ENCODE measurements at regions not wholly inside any gene's neighbourhood (a gene's known extent, or its start where the extent isn't known, plus 50 kb on each side); places are given as distances from the start of the nearest gene placed in this dataset.

- DNase-seq (no peak), ATAC-seq (peak; percentile 6)
- no peak overlapping the region for H3K4me3 ChIP-seq
- H3K9me3 ChIP-seq: no peaks in the 10 kb centered on the region
- intact Hi-C loops (cut with DNase I): no loop called here
- no peak for TF ChIP-seq POLR2A (IDR thresholded peaks at IDR 0.05)
- TF ChIP-seq CTCF (IDR thresholded peaks at IDR 0.05): no peak
- 64 to 67% methylated on average over 2 of the region's 2 CpGs for WGBS, 2 donors
- peak overlapping the region in 3 of 4 donors; percentile 31 to 77 (median 64) for H3K27ac ChIP-seq
- no peaks in the 10 kb centered on the region for H3K27me3 ChIP-seq
- H3K4me1 ChIP-seq: peaks cover 32% of the 10 kb centered on the region
- H3K36me3 ChIP-seq (replicated peaks in 1 of 2; ENCODE audit: insufficient read depth in 1 of 2, low read depth in 2 of 2): no peaks in the 10 kb centered on the region
Observed at GRCh38 chr2:220276741-220277444, 649.5 kb downstream of the SLC4A3 start.

- no peak overlapping the region for H3K4me3 ChIP-seq
- no peaks in the 10 kb centered on the region for H3K27me3 ChIP-seq
- no peaks in the 10 kb centered on the region for H3K9me3 ChIP-seq
- H3K4me1 ChIP-seq: peaks cover 32% of the 10 kb centered on the region
- no peaks in the 10 kb centered on the region for H3K36me3 ChIP-seq (replicated peaks in 1 of 2; ENCODE audit: insufficient read depth in 1 of 2, low read depth in 2 of 2)
- intact Hi-C loops (cut with DNase I): no loop called here
- 11 to 16% methylated on average over 3 of the region's 3 CpGs for WGBS, 2 donors
- TF ChIP-seq CTCF (IDR thresholded peaks at IDR 0.05) (no peak), POLR2A (IDR thresholded peaks at IDR 0.05) (no peak)
- ATAC-seq (peak; percentile 94), DNase-seq (peak; percentile 78 to 86 (median 82))
- peak overlapping the region in 3 of 4 donors; percentile 31 to 77 (median 64) for H3K27ac ChIP-seq
Observed at GRCh38 chr2:220277445-220277975, 650.1 kb downstream of the SLC4A3 start.

- DNase-seq (no peak), ATAC-seq (no peak)
- TF ChIP-seq POLR2A (IDR thresholded peaks at IDR 0.05) (no peak), CTCF (IDR thresholded peaks at IDR 0.05) (no peak)
- 18 to 34% methylated on average over 2 of the region's 2 CpGs for WGBS, 2 donors
- no peaks in the 10 kb centered on the region for H3K27me3 ChIP-seq
- peak overlapping the region in 3 of 4 donors; percentile 29 to 77 (median 64) for H3K27ac ChIP-seq
- H3K36me3 ChIP-seq (replicated peaks in 1 of 2; ENCODE audit: insufficient read depth in 1 of 2, low read depth in 2 of 2): no peaks in the 10 kb centered on the region
- H3K4me3 ChIP-seq: no peak overlapping the region
- no peaks in the 10 kb centered on the region for H3K9me3 ChIP-seq
- peaks cover 28% of the 10 kb centered on the region for H3K4me1 ChIP-seq
- intact Hi-C loops (cut with DNase I): no loop called here
Observed at GRCh38 chr2:220278022-220278421, 650.6 kb downstream of the SLC4A3 start.

- WGBS, 2 donors: 85 to 88% methylated on average over 2 of the region's 2 CpGs
- H3K27ac ChIP-seq: no peak overlapping the region
- ATAC-seq: no peak
- intact Hi-C loops (cut with DNase I): no loop called here
- H3K9me3 ChIP-seq: no peaks in the 10 kb centered on the region
- no peak for DNase-seq
- peaks cover 26% of the 10 kb centered on the region for H3K4me1 ChIP-seq
- H3K4me3 ChIP-seq: no peak overlapping the region
- TF ChIP-seq CTCF (IDR thresholded peaks at IDR 0.05) (no peak), POLR2A (IDR thresholded peaks at IDR 0.05) (no peak)
- no peaks in the 10 kb centered on the region for H3K27me3 ChIP-seq
- H3K36me3 ChIP-seq (replicated peaks in 1 of 2; ENCODE audit: insufficient read depth in 1 of 2, low read depth in 2 of 2): no peaks in the 10 kb centered on the region
Observed at GRCh38 chr2:220279372-220279771, 651.9 kb downstream of the SLC4A3 start.

- H3K27me3 ChIP-seq: no peaks in the 10 kb centered on the region
- no peak for TF ChIP-seq CTCF (IDR thresholded peaks at IDR 0.05)
- TF ChIP-seq POLR2A (IDR thresholded peaks at IDR 0.05): no peak
- ATAC-seq: no peak
- DNase-seq: no peak
- no peak overlapping the region for H3K27ac ChIP-seq
- H3K4me3 ChIP-seq: no peak overlapping the region
- intact Hi-C loops (cut with DNase I): no loop called here
- peaks cover 26% of the 10 kb centered on the region for H3K4me1 ChIP-seq
- H3K9me3 ChIP-seq: no peaks in the 10 kb centered on the region
- H3K36me3 ChIP-seq (replicated peaks in 1 of 2; ENCODE audit: insufficient read depth in 1 of 2, low read depth in 2 of 2): no peaks in the 10 kb centered on the region
Observed at GRCh38 chr2:220279840-220280239, 652.4 kb downstream of the SLC4A3 start.

Measured in body of pancreas (tissue), 4 donors.